ENCODE measurements at regions not wholly inside any gene's neighbourhood (a gene's known extent, or its start where the extent isn't known, plus 50 kb on each side); places are given as distances from the start of the nearest gene placed in this dataset.
A peak's percentile ranks its signal among the peaks of the same experiment; 100 is the strongest.

DNA sequence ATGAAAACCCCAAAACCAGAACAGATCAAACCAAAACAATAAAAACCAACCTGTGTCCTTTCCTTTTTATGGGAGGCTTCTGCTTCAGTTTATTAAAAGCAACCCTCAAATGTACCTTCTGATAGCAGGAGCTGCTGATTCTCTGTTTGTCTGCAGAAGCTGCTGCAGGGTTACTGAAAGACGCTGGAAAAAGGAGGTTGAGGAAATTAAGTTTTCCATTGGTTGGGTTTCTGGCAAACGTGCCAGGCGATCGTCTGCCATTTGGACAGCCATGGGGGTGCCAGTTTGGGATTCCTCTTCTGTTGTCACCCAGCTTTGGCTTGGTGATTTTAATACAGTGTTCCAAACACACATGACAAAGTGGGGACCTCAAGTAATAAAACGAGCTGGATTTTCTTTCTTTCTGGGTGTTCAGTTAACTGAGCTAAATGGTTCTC lies 185.4 kb upstream of the ZFHX3 start:
- Histone ChIP-seq H3K4me1 (ENCODE audit: control insufficient read depth in 5 of 5, insufficient read depth in 5 of 5, low read length in 5 of 5) (peaks cover 0 to 41% (median 0%) of the 10 kb centered on the region in 5 donors), H3K9me3 (ENCODE audit: control insufficient read depth in 4 of 4, insufficient read depth in 3 of 4, low read length in 3 of 4) (peaks cover 0 to 2% (median 0%) of the 10 kb centered on the region in 4 donors), H3K4me3 (no peak overlapping the region), H3K27me3 (ENCODE audit: control insufficient read depth in 3 of 3, insufficient read depth in 3 of 3, low read length in 2 of 3) (no peaks in the 10 kb centered on the region), H3K27ac (ENCODE audit: low read depth in 1 of 2, low read length in 1 of 2) (no peak overlapping the region), H3K9ac (ENCODE audit: insufficient read depth in 1 of 2, low read length in 2 of 2) (peak overlapping the region in 1 of 2 donors; percentile 83), H3K36me3 (ENCODE audit: control insufficient read depth in 4 of 4, insufficient read depth in 4 of 4, low read length in 4 of 4) (no peaks in the 10 kb centered on the region)
- no peak for DNase-seq
- ATAC-seq (ENCODE audit: insufficient read depth, low FRiP score): no peak
- TF ChIP-seq CTCF (IDR thresholded peaks at IDR 0.05; ENCODE audit: control extremely low read depth, extremely low read depth): no peak
- WGBS, 2 donors: 60 to 72% methylated on average over 5 of the region's 5 CpGs

GRCh38 chr16:73232555-73233328 lies 184.8 kb upstream of the ZFHX3 start:
- peak; percentile 89 to 94 (median 93) for DNase-seq
- peak overlapping the region in 1 of 2 donors; percentile 83 for H3K9ac ChIP-seq (ENCODE audit: insufficient read depth in 1 of 2, low read length in 2 of 2)
- WGBS, 2 donors: 51 to 73% methylated on average over 27 of the region's 27 CpGs
- H3K36me3 ChIP-seq (ENCODE audit: control insufficient read depth in 4 of 4, insufficient read depth in 4 of 4, low read length in 4 of 4): no peaks in the 10 kb centered on the region
- no peak for TF ChIP-seq CTCF (IDR thresholded peaks at IDR 0.05; ENCODE audit: control extremely low read depth, extremely low read depth)
- no peaks in the 10 kb centered on the region for H3K27me3 ChIP-seq (ENCODE audit: control insufficient read depth in 3 of 3, insufficient read depth in 3 of 3, low read length in 2 of 3)
- peaks cover 0 to 2% (median 0%) of the 10 kb centered on the region in 4 donors for H3K9me3 ChIP-seq (ENCODE audit: control insufficient read depth in 4 of 4, insufficient read depth in 3 of 4, low read length in 3 of 4)
- H3K4me1 ChIP-seq (ENCODE audit: control insufficient read depth in 5 of 5, insufficient read depth in 5 of 5, low read length in 5 of 5): peaks cover 0 to 41% (median 0%) of the 10 kb centered on the region in 5 donors
- ATAC-seq (ENCODE audit: insufficient read depth, low FRiP score): no peak
- H3K4me3 ChIP-seq: no peak overlapping the region
- no peak overlapping the region for H3K27ac ChIP-seq (ENCODE audit: low read depth in 1 of 2, low read length in 1 of 2)

DNA sequence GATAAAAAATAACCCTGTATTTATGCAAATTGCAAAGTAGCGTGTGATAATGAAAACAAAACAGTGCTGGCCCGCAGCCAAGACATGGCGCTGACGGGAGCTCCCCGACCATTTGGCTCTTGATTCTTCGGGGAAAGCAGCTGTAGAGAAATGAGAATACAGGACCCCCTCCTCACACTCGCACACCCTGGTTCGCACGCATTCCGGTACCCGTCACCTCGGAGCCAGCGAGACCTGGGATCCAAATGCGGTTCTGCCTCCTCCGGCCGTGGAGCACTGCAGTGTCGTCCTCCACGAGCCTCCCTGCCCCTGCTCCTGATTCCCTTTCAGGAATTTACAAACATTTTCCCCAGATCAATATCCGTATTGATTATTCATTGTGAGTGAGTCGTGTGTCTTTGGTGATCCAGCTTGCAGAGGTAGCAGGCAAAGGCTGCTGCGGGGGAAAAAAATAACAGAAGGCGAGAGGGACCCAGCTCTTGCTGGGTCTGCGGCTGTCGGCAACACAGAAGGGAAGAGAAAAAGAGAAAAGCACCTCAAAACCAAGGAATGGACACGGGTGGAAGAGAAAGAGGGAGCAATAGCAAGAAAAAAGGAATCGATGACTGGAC lies 184.1 kb upstream of the ZFHX3 start:
- 83 to 88% methylated on average over 26 of the region's 26 CpGs for WGBS, 2 donors
- H3K9ac ChIP-seq (ENCODE audit: insufficient read depth in 1 of 2, low read length in 2 of 2): peak overlapping the region in 1 of 2 donors; percentile 83
- ATAC-seq (ENCODE audit: insufficient read depth, low FRiP score) (no peak), DNase-seq (peak; percentile 52 to 73 (median 56))
- H3K4me3 ChIP-seq: no peak overlapping the region
- TF ChIP-seq CTCF (IDR thresholded peaks at IDR 0.05; ENCODE audit: control extremely low read depth, extremely low read depth): no peak
- no peaks in the 10 kb centered on the region for H3K27me3 ChIP-seq (ENCODE audit: control insufficient read depth in 3 of 3, insufficient read depth in 3 of 3, low read length in 2 of 3)
- no peaks in the 10 kb centered on the region for H3K36me3 ChIP-seq (ENCODE audit: control insufficient read depth in 4 of 4, insufficient read depth in 4 of 4, low read length in 4 of 4)
- H3K4me1 ChIP-seq (ENCODE audit: control insufficient read depth in 5 of 5, insufficient read depth in 5 of 5, low read length in 5 of 5): peaks cover 0 to 41% (median 0%) of the 10 kb centered on the region in 5 donors
- no peak overlapping the region for H3K27ac ChIP-seq (ENCODE audit: low read depth in 1 of 2, low read length in 1 of 2)
- peaks cover 0 to 2% (median 0%) of the 10 kb centered on the region in 4 donors for H3K9me3 ChIP-seq (ENCODE audit: control insufficient read depth in 4 of 4, insufficient read depth in 3 of 4, low read length in 3 of 4)

Data from lung (tissue), 11 donors.